ENCODE measurements at regions not wholly inside any gene's neighbourhood (a gene's known extent, or its start where the extent isn't known, plus 50 kb on each side); places are given as distances from the start of the nearest gene placed in this dataset.

GRCh38 chr2:192735447-192735846 lies 540.7 kb upstream of the TMEFF2 start:
- TF ChIP-seq CTCF (IDR thresholded peaks at IDR 0.05) (no peak), ZFX (IDR thresholded peaks at IDR 0.05; ENCODE audit: borderline replicate concordance) (no peak)

All from 22Rv1 (cell line).